HG03139 (cell line): ENCODE measurements at regions not wholly inside any gene's neighbourhood (a gene's known extent, or its start where the extent isn't known, plus 50 kb on each side); places are given as distances from the start of the nearest gene placed in this dataset.
"Not testable (repeated sequence)": the region's sequence is repeated elsewhere in the genome, so short reads cannot be mapped to it uniquely, and the experiment has no call there.

ENCODE experiments used
- ATAC-seq: cut with Tn5 transposase; IDR thresholded peaks from one replicate; pipeline ENCODE4 v1.9.1; 2021; ENCODE audit not compliant: unreplicated experiment

DNA sequence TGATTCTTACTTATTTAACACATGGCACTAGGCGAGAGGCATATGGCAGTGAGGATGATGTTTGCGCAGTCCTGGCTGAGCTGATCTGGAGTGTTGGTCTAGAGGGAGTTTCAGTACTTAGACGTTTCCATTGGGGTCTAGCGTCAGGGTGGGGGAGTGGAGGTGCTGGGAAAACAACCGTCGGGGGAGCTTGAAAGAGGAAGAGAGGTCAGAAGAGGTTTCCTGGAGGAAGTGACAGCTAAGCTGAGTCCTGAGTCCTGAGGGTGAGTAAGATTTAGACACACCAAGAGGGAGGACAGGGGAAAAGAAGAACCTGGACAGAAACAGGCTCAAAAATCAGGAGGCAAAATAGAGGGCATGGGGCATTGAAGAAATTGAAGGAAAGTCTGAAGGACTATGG lies 81.4 kb downstream of the ALOX5AP start:
- no peak for ATAC-seq

DNA sequence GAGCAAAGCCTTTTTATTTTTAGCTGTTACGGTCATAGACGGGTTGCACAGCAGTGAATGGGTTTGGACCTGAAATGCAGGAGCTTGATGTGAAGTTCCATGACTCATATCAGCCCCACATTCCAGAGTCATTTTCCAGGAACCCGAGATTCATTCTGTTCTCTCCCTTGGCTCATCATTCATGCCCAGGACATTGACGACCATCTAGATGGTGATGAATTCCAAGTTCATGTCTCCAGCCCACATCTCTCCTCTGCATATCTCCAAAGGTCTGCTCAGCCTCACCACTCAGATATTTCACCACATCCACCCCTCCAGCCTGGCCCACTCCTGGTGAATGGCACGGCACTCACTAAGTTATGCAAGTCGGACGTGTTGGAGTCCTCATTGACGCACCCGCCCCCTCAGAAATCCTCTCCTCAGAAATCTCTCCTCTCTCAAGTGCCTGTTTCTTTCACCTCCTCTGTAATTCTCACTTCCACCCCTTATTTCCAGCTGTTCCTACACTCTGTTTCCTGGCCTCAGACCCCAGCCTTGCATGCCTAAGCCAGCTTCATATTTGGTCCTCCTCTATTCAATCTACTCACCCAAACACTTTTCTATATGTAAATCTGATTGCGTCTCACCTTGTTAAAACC lies 83.1 kb downstream of the ALOX5AP start:
- no peak for ATAC-seq

DNA sequence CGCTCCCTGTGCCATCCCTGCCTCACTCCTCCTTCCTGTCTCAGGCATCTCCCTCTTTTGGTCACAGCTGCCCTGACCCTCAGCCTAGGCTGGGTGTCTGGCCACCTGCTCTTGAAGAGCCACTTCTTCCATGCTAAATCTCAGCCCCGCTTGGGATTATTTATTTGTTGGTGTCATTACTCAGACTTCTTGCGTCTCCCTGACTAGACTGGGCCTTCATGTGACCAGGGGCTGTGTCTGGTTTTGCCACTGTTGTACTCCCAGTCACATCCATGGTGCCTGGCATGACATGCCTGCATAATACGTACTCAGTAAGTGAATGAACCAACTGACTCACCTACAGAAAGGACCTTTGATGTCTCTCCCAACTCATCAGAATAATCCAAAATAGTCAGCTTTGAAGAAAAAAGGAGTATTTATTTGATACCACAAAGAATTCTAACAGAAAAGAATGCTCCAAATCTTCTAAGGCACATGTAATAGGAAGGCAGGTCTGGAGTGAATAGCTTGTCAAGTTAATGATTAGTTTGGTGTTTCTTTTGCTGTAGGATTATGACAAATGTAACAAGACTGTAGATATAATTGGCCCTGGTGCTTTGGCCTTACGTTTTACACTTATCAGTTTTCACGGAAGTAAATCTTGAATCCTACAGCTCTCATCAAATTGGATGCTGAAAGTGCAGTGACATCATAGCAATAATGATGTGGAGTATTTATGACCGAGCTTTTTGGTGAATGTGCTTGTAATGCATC lies 84.0 kb downstream of the ALOX5AP start:
- no peak for ATAC-seq

DNA sequence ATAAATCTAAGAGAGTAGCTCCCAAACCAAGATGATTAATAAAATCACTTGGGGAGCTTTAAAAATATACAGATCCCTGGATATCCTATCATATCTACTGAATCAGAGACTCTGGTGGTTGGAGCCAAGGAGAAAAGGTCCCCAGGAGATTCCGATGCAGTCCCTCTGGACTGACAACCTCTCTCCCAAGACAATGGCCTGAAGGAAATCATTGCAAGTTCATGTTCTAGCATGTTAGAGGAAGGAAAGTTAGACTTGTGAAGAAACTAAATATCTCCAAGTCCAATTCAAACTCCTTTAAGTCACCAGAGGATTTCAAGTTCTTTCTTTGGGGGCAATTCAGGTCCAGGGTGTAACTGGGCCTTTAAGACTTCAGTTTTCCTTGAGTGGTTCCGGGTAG lies 84.7 kb upstream of the MEDAG start:
- no peak for ATAC-seq

DNA sequence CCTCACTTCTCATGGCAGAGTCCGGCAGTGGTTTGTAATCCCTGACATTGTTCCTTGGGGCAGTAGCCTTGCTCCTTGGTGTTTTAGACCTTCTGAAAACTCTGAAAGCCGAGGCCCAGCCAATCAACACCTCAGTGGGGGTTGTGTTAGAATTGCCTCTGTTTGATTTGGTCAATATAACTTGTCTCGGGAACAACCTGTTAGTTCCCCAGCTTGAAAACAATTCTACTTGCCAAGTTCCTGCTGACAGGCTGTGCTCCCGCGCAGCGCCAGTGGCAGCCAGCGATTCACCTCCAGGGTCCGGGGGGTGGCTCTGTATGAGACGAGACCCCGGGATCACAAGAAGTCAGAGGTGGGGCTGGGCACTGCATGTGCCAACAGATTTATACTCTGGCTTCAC lies 81.4 kb upstream of the MEDAG start:
- ATAC-seq, result no peak

DNA sequence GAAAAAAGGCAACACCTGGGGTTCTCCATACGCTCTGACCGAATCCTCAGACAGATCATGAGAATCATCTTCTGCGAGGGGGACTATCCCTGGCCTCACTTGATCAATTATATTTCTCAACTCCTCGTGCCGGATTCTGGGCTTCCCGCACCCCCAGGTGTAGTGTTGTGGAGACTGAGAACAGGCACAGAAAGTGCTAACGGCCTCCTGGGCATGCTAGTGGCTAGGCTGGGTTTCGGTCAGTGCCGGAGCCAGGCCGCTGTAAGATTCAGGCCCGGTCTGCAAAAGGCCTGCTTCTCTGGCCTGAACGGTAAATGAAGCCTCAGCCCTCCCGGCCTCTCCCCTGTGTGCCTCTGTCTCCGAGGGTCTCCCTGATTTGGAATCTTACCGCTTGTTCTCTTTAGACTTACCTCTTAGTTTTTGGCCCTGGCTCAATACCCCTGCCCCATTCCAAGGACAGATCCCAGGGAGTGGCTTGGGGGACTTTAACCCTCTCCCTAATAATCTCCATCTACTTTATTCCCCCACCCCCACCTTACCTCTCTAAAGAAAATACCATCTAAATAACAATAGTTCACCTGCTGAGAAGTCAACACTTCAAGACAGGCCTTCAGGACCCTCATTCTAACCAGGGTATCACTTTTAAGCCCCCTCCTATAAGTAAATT lies 79.0 kb upstream of the MEDAG start:
- ATAC-seq, result no peak

DNA sequence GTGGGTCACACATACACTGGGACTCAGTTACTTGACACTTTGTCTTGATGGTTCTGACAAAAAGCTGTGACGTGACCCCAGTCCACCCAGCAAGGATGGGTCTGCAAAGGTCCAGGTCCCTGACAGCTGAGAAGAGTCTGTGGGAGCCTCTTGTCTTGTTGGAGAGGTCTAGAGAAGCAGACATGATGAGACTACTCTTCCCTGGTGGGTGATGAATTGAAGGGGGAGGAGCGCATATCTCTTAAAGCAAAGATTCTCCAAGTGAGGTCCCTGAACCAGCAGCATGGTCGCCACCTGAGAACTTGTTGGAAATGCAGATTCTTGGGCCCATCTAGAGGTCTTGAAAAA lies 78.5 kb upstream of the MEDAG start:
- no peak for ATAC-seq

DNA sequence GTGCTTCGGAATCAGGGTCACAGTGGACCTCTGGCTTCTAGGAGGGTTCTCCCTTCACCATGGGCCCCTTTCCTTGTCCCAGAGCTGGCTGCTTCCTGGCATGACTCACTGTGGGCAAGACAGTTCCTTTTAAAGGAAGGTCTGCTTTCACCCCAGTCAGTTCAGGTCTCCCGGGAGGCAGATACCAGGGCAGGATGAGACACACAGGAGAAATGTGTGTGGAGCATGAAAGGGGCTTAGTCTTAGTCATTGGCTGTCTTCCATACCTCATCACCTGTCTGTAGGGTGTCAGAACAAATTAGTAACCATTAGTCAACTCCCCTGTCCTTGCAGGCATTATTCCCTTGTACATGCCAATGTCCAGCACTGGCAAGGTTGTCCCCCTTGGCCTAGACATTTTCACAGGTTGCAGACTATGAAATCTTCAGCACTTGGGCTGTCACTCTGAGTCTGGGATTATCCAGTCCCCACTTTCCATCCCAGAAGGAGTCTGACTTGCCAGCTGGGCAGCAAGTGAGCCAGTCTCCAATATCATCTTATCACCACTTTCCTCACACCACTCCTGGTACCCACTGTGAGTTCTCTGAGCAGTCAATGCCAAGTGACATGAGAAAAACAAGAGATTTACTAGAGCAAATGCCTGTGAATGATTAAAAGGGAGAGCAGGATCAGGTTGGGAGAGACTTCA lies 76.8 kb upstream of the MEDAG start:
- ATAC-seq, result no peak

DNA sequence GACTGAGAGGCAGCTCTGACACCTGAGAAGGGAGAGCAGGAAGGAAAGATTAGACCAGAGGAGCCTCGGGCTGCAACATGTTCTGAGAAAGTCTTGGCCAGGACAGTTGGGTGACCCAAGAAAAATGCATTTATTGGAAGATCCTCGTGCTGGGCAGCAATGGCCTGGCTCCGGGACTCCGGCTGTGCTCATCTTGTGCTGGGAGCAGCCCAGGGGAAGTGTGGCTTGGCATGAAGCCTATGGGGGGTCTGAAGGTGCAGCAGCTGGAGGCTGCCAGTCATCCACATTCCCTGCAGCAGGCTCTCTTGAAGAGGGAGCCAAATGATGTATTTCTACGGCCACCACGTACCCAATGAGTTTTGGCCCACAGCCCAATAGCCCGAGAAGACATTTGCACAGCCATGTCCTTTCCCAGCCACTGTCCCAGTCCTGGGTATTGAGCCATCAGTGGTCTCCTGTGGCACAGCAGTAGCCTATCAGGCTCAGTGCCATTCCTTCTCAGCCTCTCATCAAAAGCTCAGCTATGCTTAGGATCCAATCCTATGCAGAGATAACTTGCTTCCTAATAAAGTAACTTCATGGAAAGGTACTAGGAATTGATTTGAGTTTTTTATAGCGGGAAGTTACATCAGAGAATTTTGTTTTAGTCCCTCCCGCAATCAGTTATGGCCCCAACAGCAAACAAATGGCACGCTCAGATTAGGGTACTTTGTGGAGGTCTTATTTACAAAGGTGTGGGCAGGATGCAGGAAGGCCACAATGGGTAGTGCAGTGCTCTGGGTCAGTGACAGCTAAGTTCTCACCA lies 76.0 kb upstream of the MEDAG start:
- ATAC-seq, result no peak

DNA sequence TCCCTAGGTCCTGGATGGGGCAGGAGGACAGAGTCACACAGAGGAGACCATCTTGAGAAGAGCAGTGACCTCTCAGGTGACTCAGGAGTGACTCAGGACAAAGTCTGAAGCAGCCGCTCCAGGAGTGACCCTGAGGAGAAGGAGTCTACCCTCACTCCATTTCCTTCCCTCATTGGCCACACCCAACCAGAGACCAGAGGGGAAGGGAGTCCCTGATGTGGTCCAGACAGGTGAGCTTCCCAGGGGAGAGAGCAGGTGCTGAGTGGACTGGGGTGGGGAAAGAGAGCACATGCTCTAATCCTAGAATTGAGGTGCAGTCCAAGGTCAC lies 75.5 kb upstream of the MEDAG start:
- no peak for ATAC-seq

DNA sequence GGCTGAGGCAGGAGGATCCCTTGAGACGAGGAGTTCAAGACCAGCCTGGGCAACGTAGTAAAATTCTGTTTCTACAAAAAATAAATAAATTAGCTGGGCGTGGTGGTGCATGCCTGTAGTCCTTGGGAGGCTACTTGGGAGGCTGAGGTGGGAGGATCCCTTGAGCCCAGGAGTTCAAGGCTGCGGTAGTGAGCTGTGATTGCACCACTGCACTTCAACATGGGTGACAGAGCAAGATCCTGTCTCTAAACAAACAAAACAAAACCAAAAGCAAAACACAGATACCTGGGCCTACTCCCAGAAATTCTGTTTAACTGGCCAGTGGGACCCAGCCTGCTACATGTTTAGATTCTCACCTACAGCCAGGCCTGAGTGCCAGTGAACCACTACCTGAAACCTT lies 74.6 kb upstream of the MEDAG start:
- ATAC-seq, result no peak

DNA sequence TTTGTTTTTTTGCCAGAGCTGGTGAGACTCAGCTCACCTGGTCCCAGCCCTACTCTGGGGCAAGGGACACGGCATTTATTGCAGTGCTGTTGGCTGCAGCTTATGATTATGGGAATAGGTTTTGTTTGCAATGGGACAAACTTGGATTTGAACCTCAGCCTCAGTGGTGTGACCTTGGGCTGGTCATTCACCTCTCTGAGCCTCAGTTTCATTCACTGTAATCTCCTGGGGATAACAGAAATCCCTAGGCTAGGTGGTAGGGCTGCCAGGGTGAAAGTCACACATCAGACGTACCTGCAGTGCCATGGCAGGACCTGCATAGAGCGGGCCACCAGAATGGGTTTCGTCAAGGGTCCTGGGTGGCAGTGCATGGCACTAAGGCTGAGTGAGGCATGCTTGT lies 73.7 kb upstream of the MEDAG start:
- ATAC-seq, result no peak

DNA sequence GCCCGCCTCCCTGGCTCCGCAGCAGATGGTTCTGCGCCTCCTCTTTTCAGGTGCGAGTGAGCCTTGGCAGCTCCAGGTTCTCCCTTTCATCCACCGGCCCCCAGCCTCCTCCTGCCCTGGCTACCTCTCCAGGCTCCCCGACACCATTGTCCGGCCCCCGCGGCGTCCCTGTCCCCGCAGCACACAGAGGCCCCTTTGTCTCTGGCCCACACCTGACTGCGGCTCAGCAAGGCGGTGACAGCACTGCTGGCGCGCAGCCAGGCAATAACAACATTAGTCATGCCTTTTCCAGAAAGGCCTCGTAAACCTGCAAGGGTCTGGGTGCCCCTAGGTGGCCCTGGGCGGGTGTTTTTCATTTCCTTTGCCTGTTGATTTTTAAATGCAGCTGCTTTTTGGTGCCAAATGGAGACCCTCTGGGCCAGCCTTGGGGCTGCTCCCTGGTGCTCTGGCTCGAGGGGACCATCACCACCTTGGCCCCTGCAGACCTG lies 73.2 kb upstream of the MEDAG start:
- ATAC-seq, result no peak

DNA sequence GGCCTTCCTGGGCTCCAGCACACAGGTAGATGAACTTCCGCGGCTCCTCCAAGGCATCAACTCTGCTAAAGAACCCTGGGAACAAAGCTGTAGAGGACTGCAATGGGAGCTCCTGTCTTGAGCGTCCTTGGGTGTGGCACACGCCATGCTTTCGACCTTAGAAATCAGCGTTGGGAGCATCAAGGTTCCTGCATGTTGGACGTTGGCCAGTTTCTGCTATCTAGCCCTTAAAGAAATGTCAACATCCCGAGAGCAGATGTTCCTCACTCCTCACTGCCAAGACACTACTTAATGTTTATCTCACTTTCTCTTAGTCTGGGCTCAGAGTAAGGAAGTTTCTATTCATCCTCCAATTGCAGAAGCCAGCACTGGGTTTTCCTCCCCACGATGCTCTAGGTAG lies 70.6 kb upstream of the MEDAG start:
- no peak for ATAC-seq

DNA sequence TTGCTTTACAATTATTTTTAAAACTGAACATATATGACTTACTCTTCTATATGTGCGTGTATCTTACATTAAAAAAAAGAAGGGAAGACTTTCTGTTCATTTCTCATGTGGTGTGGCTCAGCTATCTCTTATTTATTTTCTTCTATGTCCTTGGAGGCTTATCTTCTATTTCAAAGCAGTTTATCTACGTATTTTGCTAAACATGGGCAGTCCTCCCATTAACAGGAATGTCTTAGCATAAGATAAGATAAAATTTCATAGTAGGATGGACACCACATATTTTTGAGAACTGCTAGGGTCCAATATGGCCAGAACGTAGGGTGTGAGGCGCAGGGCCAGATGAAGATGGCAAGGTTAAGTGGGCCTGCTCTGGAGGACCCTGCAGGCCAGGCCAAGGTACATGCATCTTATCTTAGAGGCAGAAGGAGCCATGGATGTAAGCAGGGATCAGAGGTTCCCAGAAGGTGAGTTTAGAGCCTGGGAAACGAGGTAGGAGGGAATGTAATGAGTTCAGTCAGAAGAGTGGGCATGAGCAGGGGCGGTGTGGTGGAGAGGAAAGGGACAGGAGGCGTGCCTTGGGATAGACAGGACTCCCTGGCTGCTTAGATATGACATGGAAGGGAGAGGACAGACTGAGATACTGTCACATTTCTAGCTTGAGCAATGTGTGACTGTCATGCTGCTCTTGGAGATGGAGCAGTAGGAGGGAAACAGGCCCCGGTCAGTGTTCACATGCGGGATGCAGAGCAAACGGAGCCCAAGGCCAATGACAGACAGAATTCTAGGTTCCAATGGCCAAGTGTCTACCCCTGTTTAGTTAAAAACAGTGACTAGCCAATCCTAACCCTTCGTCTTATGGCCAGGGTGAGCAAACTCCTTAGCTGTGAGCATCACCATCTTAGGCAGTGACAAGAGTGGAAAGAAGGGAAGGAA lies 68.6 kb upstream of the MEDAG start:
- no peak for ATAC-seq

DNA sequence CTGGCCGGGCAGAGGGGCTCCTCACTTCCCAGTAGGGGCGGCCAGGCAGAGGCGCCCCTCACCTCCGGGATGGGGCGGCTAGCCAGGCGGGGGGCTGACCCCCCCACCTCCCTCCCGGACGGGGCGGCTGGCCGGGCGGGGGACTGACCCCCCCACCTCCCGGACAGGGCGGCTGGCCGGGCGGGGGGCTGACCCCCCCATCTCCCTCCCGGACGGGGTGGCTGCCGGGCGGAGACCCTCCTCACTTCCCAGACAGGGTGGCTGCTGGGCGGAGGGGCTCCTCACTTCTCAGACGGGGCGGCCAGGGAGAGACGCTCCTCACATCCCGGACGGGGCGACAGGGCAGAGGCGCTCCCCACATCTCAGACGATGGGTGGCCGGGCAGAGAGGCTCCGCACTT lies 66.4 kb upstream of the MEDAG start:
- ATAC-seq, result not testable (repeated sequence)

DNA sequence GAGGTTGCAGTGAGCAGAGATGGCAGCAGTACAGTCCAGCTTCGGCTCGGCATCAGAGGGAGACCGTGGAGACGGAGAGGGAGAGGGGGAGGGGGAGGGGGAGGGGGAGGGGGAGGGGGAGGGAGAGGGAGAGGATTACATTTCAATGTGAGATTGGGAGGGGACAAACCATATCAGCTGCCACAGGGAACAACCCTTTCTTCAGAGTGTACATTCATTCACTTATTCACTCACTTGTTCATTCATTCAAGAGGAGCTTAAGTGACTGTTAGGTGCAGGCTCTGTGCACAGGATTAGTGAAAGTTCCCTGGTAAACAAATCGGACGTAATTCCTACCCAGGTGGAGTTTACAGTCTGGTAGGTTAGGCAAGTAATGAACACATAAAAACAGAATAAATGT lies 65.6 kb upstream of the MEDAG start:
- ATAC-seq, result no peak

DNA sequence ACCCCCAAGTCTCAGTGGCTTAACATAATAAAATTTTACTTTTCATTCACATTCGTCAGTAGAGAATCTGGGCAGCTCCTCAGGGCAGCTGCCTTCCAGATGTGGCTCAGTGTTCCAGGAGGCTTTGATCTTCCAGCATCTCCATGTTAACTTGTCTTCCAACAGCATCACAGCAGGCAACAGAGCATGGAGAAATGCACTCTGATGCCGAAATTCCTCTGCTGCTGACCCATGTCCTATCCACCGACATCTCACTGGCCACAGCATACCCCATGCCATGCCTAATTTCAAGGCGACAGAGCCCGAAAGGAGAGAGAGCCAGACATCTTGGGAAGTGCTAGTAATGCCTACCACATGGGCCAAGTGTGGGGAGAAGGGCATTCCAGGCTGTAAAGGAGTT lies 64.9 kb upstream of the MEDAG start:
- no peak for ATAC-seq

DNA sequence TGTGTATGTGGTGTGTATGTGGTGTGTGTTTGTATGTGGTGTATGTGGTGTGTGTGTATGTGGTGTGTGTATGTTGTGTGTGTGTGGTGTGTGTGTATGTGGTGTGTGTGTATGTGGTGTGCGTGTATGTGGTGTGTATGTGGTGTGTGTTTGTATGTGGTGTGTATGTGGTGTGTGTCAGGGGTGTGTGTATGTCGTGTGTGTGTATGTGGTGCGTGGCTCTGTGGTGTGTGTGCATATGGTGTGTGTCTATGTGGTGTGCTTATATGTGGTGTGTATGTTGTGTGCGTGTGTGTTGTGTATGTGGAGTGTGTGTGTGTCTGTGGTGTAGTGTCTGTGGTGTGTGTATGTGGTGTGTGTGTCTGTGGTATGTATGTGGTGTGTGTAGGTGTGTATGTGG lies 62.5 kb upstream of the MEDAG start:
- ATAC-seq, result no peak
